ENCODE measurements at regions not wholly inside any gene's neighbourhood (a gene's known extent, or its start where the extent isn't known, plus 50 kb on each side); places are given as distances from the start of the nearest gene placed in this dataset.

- TF ChIP-seq EP300 (IDR thresholded peaks at IDR 0.05), result no peak
- no peak for TF ChIP-seq POLR2A (IDR thresholded peaks at IDR 0.05)
Measured at GRCh38 chr2:122800781-122801180, 1045.3 kb downstream of the TSN start.

Data from gastroesophageal sphincter (tissue), 2 donors.